ENCODE measurements at regions not wholly inside any gene's neighbourhood (a gene's known extent, or its start where the extent isn't known, plus 50 kb on each side); places are given as distances from the start of the nearest gene placed in this dataset.
"Not testable (repeated sequence)": the region's sequence is repeated elsewhere in the genome, so short reads cannot be mapped to it uniquely, and the experiment has no call there.

- H3K36me3 ChIP-seq (ENCODE audit: control insufficient read depth, insufficient read depth, low read length), result no peaks in the 10 kb centered on the region
Observed at GRCh38 chr16:54985156-54985555, 54.5 kb downstream of the IRX5 start.

GRCh38 chr16:54985668-54986067, 55.0 kb downstream of the IRX5 start:
- no peak overlapping the region for H3K9ac ChIP-seq (ENCODE audit: low read depth, low read length)
- H3K4me1 ChIP-seq (ENCODE audit: control insufficient read depth, insufficient read depth, low read length), result peaks cover 2% of the 10 kb centered on the region
- no peaks in the 10 kb centered on the region for H3K9me3 ChIP-seq (ENCODE audit: control insufficient read depth, insufficient read depth, low read length)
- H3K27me3 ChIP-seq (ENCODE audit: control insufficient read depth, insufficient read depth, low read length), result no peaks in the 10 kb centered on the region
- no peaks in the 10 kb centered on the region for H3K36me3 ChIP-seq (ENCODE audit: control insufficient read depth, insufficient read depth, low read length)
- H3K4me3 ChIP-seq (ENCODE audit: low read depth, low read length), result no peak overlapping the region

More at GRCh38 chr16:54985156-54985555, 54.5 kb downstream of the IRX5 start:
- Histone ChIP-seq H3K9ac (ENCODE audit: low read depth, low read length) (no peak overlapping the region), H3K4me1 (ENCODE audit: control insufficient read depth, insufficient read depth, low read length) (peaks cover 2% of the 10 kb centered on the region), H3K9me3 (ENCODE audit: control insufficient read depth, insufficient read depth, low read length) (no peaks in the 10 kb centered on the region), H3K27me3 (ENCODE audit: control insufficient read depth, insufficient read depth, low read length) (no peaks in the 10 kb centered on the region), H3K4me3 (ENCODE audit: low read depth, low read length) (no peak overlapping the region)

GRCh38 chr16:54986409-54986808, 55.7 kb downstream of the IRX5 start:
- Histone ChIP-seq H3K9ac (ENCODE audit: low read depth, low read length) (no peak overlapping the region), H3K36me3 (ENCODE audit: control insufficient read depth, insufficient read depth, low read length) (no peaks in the 10 kb centered on the region), H3K27me3 (ENCODE audit: control insufficient read depth, insufficient read depth, low read length) (no peaks in the 10 kb centered on the region), H3K4me1 (ENCODE audit: control insufficient read depth, insufficient read depth, low read length) (peaks cover 2% of the 10 kb centered on the region), H3K4me3 (ENCODE audit: low read depth, low read length) (no peak overlapping the region), H3K9me3 (ENCODE audit: control insufficient read depth, insufficient read depth, low read length) (no peaks in the 10 kb centered on the region)

- Histone ChIP-seq H3K27me3 (ENCODE audit: control insufficient read depth, insufficient read depth, low read length) (no peaks in the 10 kb centered on the region), H3K4me3 (ENCODE audit: low read depth, low read length) (no peak overlapping the region), H3K9me3 (ENCODE audit: control insufficient read depth, insufficient read depth, low read length) (no peaks in the 10 kb centered on the region), H3K4me1 (ENCODE audit: control insufficient read depth, insufficient read depth, low read length) (peaks cover 2% of the 10 kb centered on the region), H3K9ac (ENCODE audit: low read depth, low read length) (no peak overlapping the region), H3K36me3 (ENCODE audit: control insufficient read depth, insufficient read depth, low read length) (no peaks in the 10 kb centered on the region)
Observed at GRCh38 chr16:54987081-54987480, 56.4 kb downstream of the IRX5 start.

- no peaks in the 10 kb centered on the region for H3K9me3 ChIP-seq (ENCODE audit: control insufficient read depth, insufficient read depth, low read length)
- H3K36me3 ChIP-seq (ENCODE audit: control insufficient read depth, insufficient read depth, low read length), result no peaks in the 10 kb centered on the region
- H3K27me3 ChIP-seq (ENCODE audit: control insufficient read depth, insufficient read depth, low read length), result no peaks in the 10 kb centered on the region
Observed at GRCh38 chr16:54991525-54991924, 60.9 kb downstream of the IRX5 start.

GRCh38 chr16:54991946-54992345, 61.3 kb downstream of the IRX5 start:
- H3K9me3 ChIP-seq (ENCODE audit: control insufficient read depth, insufficient read depth, low read length); H3K27me3 ChIP-seq (ENCODE audit: control insufficient read depth, insufficient read depth, low read length); H3K36me3 ChIP-seq (ENCODE audit: control insufficient read depth, insufficient read depth, low read length); H3K4me3 ChIP-seq (ENCODE audit: low read depth, low read length); H3K4me1 ChIP-seq (ENCODE audit: control insufficient read depth, insufficient read depth, low read length); H3K9ac ChIP-seq (ENCODE audit: low read depth, low read length): not testable (repeated sequence)

More at GRCh38 chr16:54991525-54991924, 60.9 kb downstream of the IRX5 start:
- no peaks in the 10 kb centered on the region for H3K4me1 ChIP-seq (ENCODE audit: control insufficient read depth, insufficient read depth, low read length)
- no peak overlapping the region for H3K4me3 ChIP-seq (ENCODE audit: low read depth, low read length)
- no peak overlapping the region for H3K9ac ChIP-seq (ENCODE audit: low read depth, low read length)

- no peak overlapping the region for H3K4me3 ChIP-seq (ENCODE audit: low read depth, low read length)
- H3K27me3 ChIP-seq (ENCODE audit: control insufficient read depth, insufficient read depth, low read length), result no peaks in the 10 kb centered on the region
- no peaks in the 10 kb centered on the region for H3K36me3 ChIP-seq (ENCODE audit: control insufficient read depth, insufficient read depth, low read length)
- no peaks in the 10 kb centered on the region for H3K9me3 ChIP-seq (ENCODE audit: control insufficient read depth, insufficient read depth, low read length)
- no peak overlapping the region for H3K9ac ChIP-seq (ENCODE audit: low read depth, low read length)
- no peaks in the 10 kb centered on the region for H3K4me1 ChIP-seq (ENCODE audit: control insufficient read depth, insufficient read depth, low read length)
Observed at GRCh38 chr16:54993106-54993895, 62.6 kb downstream of the IRX5 start.

GRCh38 chr16:54996186-54996585, 65.5 kb downstream of the IRX5 start:
- Histone ChIP-seq H3K4me1 (ENCODE audit: control insufficient read depth, insufficient read depth, low read length) (no peaks in the 10 kb centered on the region), H3K4me3 (ENCODE audit: low read depth, low read length) (no peak overlapping the region), H3K36me3 (ENCODE audit: control insufficient read depth, insufficient read depth, low read length) (no peaks in the 10 kb centered on the region), H3K27me3 (ENCODE audit: control insufficient read depth, insufficient read depth, low read length) (peaks cover 3% of the 10 kb centered on the region), H3K9ac (ENCODE audit: low read depth, low read length) (no peak overlapping the region), H3K9me3 (ENCODE audit: control insufficient read depth, insufficient read depth, low read length) (no peaks in the 10 kb centered on the region)

GRCh38 chr16:54998834-54999233, 68.2 kb downstream of the IRX5 start:
- Histone ChIP-seq H3K9me3 (ENCODE audit: control insufficient read depth, insufficient read depth, low read length) (no peaks in the 10 kb centered on the region), H3K4me3 (ENCODE audit: low read depth, low read length) (no peak overlapping the region), H3K4me1 (ENCODE audit: control insufficient read depth, insufficient read depth, low read length) (no peaks in the 10 kb centered on the region), H3K36me3 (ENCODE audit: control insufficient read depth, insufficient read depth, low read length) (no peaks in the 10 kb centered on the region), H3K27me3 (ENCODE audit: control insufficient read depth, insufficient read depth, low read length) (peaks cover 3% of the 10 kb centered on the region), H3K9ac (ENCODE audit: low read depth, low read length) (no peak overlapping the region)

GRCh38 chr16:54999481-54999880, 68.8 kb downstream of the IRX5 start:
- H3K27me3 ChIP-seq (ENCODE audit: control insufficient read depth, insufficient read depth, low read length), result peaks cover 3% of the 10 kb centered on the region
- no peak overlapping the region for H3K9ac ChIP-seq (ENCODE audit: low read depth, low read length)
- no peaks in the 10 kb centered on the region for H3K36me3 ChIP-seq (ENCODE audit: control insufficient read depth, insufficient read depth, low read length)
- no peaks in the 10 kb centered on the region for H3K4me1 ChIP-seq (ENCODE audit: control insufficient read depth, insufficient read depth, low read length)
- no peaks in the 10 kb centered on the region for H3K9me3 ChIP-seq (ENCODE audit: control insufficient read depth, insufficient read depth, low read length)
- no peak overlapping the region for H3K4me3 ChIP-seq (ENCODE audit: low read depth, low read length)

GRCh38 chr16:55000595-55000994, 69.9 kb downstream of the IRX5 start:
- no peaks in the 10 kb centered on the region for H3K36me3 ChIP-seq (ENCODE audit: control insufficient read depth, insufficient read depth, low read length)
- no peaks in the 10 kb centered on the region for H3K9me3 ChIP-seq (ENCODE audit: control insufficient read depth, insufficient read depth, low read length)
- no peak overlapping the region for H3K9ac ChIP-seq (ENCODE audit: low read depth, low read length)
- H3K4me1 ChIP-seq (ENCODE audit: control insufficient read depth, insufficient read depth, low read length), result no peaks in the 10 kb centered on the region
- peaks cover 3% of the 10 kb centered on the region for H3K27me3 ChIP-seq (ENCODE audit: control insufficient read depth, insufficient read depth, low read length)
- no peak overlapping the region for H3K4me3 ChIP-seq (ENCODE audit: low read depth, low read length)

- Histone ChIP-seq H3K27me3 (ENCODE audit: control insufficient read depth, insufficient read depth, low read length) (peaks cover 3% of the 10 kb centered on the region), H3K9me3 (ENCODE audit: control insufficient read depth, insufficient read depth, low read length) (no peaks in the 10 kb centered on the region), H3K4me1 (ENCODE audit: control insufficient read depth, insufficient read depth, low read length) (no peaks in the 10 kb centered on the region), H3K36me3 (ENCODE audit: control insufficient read depth, insufficient read depth, low read length) (no peaks in the 10 kb centered on the region), H3K9ac (ENCODE audit: low read depth, low read length) (no peak overlapping the region), H3K4me3 (ENCODE audit: low read depth, low read length) (no peak overlapping the region)
Observed at GRCh38 chr16:55001931-55002330, 71.3 kb downstream of the IRX5 start.

Measured in iPS-15b (cell line).